Glomerular visceral epithelial cell (primary cell): ENCODE measurements at regions not wholly inside any gene's neighbourhood (a gene's known extent, or its start where the extent isn't known, plus 50 kb on each side); places are given as distances from the start of the nearest gene placed in this dataset.
A peak's percentile ranks its signal among the peaks of the same experiment; 100 is the strongest.

Experiments used
- DNase-seq: peaks from one replicate; pipeline ENCODE4 v3.0.0-alpha.2; 2016; ENCODE audit errors: extremely low spot score

DNA sequence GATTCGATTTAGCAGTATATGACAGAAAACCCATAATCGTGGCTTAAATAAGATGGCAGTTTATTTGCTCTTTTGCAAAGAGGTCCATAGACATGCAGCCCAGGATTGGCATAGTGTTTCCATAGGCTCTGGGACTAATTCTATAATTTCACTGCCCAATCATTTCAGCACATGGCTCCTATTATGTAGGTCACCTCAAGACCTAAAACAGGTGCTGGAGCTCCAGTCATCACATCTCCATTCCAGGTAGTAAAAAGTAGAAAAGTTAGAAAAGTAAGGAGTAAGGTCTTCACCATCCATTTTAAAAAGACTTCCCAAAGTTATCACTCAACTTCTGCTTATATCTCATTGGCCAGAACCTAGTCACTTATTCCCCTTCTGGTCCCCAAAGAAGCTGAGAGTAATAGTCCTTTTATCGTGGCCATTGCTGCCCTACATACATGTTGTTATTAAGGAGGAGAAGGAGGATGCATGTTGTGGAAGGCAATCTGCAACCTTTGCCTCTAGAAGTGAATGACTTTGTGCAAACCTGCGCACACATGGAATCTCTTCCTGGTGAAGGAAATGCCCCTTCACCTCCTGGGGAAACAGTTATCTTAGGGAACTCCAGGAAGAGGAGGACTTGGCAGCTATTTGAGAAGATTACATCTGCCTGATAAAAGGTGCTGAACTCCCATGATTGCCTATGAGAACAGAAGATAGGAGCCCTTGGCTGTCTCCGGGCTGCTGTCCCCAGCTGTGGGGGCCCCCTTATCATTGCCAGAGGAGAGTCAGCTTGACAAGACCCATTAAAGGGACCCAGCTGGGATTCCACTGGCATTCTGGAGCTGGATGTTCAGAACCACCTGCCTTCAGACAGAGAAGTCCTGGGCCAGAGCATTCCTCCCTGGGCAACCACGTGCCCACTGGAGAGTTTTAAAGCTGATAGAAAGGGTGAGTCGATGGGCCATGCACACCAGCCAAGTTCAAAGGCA is 330.6 kb upstream of the ZMIZ1 start:
- no peak for DNase-seq

GRCh38 chr10:78738861-78739260 is 329.9 kb upstream of the ZMIZ1 start:
- DNase-seq = no peak

- DNase-seq = no peak
Observed at GRCh38 chr10:78739444-78740053, 329.2 kb upstream of the ZMIZ1 start.

GRCh38 chr10:78740976-78741915 is 327.5 kb upstream of the ZMIZ1 start:
- DNase-seq = no peak

DNA sequence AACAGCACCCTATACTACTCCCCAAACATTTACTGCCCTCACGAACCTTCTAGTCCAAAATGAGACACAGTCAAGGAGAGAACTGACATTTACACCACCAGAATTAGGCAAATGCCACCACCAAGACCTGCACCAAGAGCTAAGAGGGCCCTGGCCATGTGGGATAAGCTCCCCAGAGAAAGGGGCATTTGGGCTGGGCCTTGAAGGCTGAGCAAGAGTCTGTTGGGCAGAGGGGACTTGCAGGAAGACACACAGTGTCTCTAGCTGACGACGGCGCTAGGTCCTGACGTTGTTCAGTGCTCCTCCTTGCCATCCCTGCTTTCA is 326.4 kb upstream of the ZMIZ1 start:
- DNase-seq = no peak

GRCh38 chr10:78742730-78743615 is 325.8 kb upstream of the ZMIZ1 start:
- no peak for DNase-seq

DNA sequence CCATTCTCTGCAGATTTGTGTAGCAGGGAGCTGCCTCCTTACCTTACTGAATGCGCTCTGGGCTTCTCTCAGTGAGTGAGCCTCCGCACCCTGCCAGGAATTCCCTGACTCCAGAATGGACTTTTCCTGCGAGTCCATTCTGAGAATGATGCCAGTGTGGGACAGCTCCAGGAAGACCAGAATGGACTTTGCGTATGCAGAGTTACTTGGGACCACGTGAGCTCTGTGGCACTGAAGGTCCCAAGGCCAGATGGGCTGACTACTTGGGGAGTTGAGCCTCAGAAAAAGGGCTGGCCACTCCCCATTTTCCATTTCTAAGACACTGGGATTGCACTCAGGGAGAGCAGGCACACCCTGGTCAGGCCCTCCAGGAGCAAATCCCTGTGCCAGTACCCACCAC is 324.7 kb upstream of the ZMIZ1 start:
- no peak for DNase-seq

- DNase-seq = no peak
Observed at GRCh38 chr10:78744491-78745090, 324.2 kb upstream of the ZMIZ1 start.

DNA sequence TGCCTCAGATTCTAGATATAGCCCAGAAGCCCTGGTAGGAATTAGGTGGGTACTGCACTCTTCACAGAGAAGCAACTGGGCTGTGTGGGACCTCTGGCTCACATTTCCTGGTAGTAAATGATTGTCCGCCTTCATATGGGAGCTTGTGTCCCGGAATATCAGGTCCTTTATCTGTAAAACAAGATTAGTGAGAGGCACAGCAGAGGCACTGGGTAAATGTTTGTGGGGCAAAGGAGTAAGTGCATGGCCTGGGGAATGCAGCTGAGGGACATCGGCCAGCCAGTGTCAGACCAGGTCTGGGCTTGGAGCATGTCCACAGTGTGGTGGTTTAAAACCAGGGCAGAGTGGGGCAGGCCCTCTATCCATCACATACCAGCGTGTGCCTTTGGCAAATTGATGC is 323.3 kb upstream of the ZMIZ1 start:
- no peak for DNase-seq

GRCh38 chr10:78746155-78746763 is 322.5 kb upstream of the ZMIZ1 start:
- DNase-seq = no peak

- no peak for DNase-seq
Observed at GRCh38 chr10:78747401-78748234, 321.1 kb upstream of the ZMIZ1 start.

DNA sequence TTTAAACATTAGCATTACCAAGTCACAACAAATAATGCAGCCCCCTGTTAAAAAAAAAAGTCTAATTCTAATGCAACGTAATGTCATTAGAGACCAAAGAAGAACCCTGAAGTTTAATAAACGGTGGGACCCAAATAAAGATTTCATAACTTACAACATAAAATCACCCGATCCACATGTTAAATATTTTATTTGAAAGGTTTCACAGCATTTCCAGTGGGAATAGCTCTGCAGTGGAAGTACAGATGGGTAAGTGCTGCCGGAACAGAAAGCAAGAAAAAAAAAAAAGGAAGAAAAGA is 320.6 kb upstream of the ZMIZ1 start:
- DNase-seq = no peak

DNA sequence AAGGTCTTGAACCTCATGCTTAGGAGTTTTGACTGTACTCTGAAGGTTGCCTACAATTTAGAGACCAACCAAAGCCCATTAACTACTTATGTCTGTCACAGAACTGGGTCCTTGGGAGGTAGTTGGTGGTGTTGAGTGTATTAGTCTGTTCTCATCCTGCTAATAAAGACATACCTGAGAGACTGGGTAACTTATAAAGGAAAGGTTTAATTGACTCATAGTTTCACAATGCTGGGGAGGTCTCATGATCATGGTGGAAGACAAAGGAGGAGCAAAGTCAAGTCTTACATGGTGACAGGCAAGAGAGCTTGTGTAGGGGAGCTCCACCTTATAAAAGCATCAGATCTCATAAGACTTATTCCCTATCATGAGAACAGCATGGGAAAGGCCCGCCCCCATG is 319.6 kb upstream of the ZMIZ1 start:
- DNase-seq = no peak

DNA sequence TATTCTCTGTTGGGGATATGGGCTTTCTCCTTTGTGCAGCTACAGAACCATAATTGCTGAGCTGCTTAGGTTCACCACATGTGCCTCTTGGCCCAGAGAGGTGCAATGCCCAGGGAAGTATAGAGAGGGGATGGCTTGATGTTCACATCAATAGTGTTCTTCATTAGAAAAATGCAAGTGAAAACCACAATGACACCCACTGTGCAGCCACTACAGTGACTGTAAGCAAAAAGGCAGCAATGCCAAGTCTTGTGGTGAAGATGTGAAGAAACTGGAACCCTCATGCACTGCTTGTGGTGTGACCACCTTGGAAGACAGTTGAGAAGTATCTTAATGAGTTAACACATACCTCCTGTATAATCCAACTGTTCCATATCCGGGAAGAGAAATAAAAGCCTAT is 318.9 kb upstream of the ZMIZ1 start:
- peak; percentile 8 for DNase-seq

- DNase-seq = no peak
Observed at GRCh38 chr10:78750418-78750817, 318.3 kb upstream of the ZMIZ1 start.

- no peak for DNase-seq
Observed at GRCh38 chr10:78751716-78752115, 317.1 kb upstream of the ZMIZ1 start.

DNA sequence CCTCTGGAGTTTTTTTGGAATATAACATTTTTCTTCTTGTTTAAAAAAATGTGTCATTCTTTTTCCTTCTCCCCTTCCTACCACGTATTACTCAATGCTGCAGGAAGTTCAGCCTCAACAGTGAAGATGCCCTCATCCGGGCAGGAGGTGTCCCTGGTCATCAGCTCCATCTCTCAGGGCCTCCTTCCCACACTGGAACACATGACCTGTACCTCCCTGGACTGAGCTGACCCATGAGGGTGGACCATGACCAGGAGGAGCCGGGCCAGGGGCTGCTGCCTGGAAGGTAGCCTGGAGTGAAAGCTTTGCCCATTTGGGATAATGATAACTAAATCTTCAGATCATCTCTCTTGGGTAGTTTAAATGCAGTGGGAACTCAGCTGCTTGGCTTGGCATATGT is 316.5 kb upstream of the ZMIZ1 start:
- no peak for DNase-seq

- no peak for DNase-seq
Observed at GRCh38 chr10:78752708-78753107, 316.1 kb upstream of the ZMIZ1 start.

DNA sequence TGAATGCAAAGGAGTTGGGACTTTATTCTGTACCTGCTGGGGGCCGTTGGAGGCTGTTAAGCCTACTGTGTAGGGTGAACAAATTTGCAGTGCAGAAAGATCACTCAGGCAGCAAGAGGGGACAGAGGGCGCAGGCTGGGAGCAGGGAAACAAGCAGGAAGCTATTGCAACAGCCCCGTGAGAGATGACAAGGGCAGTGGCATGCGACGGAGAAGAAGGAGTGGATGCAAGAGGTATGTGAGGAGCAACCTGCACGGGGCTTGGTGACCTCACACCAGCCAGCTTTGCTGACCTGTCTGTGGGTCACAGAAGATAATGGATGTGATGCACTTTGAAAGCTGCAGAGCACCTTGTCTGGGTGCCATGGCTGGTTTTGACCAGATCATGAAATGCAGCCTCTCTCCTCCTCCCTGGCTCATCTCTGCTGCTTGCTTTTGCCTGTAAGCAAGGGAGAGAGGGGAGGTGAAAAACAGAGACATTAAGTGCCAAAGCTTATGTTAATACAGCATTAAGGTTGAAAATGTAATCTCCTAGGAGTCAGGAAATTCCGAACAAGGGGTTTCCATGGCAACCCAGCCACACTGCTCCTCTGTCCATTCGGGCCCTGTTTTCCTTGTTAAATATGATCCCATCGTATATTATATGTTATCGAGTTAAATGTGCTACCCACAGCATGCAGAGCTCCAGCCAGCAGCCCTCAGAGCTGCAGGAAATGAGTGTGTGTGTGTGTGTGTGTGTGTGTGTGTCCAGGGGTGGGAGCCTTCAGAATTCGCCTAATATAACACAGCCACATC is 314.3 kb upstream of the ZMIZ1 start:
- DNase-seq = peak; percentile 39
